Breast epithelium (tissue), 4 donors: ENCODE measurements at regions not wholly inside any gene's neighbourhood (a gene's known extent, or its start where the extent isn't known, plus 50 kb on each side); places are given as distances from the start of the nearest gene placed in this dataset.

Source experiments
- DNase-seq, 2 donors: peaks; one replicate each; pipeline ENCODE4 v3.0.0-alpha.2; 2019; ENCODE audit warnings: low spot score in 2 of 2
- H3K27ac ChIP-seq, 2 donors: fragments of 200-600 bp; sonication (generic) in 1 of 2; one replicate each; pipeline ENCODE4 v1.5.1; 2016 to 2019; ENCODE audit warnings: mild to moderate bottlenecking in 1 of 2
- H3K27me3 ChIP-seq, 2 donors: fragments of 200-600 bp; sonication (generic) in 1 of 2; one replicate each; pipeline versions ENCODE4 v1.5.1 to v1.6.0; 2017 to 2019; ENCODE audit warnings: control low read depth in 1 of 2, mild to moderate bottlenecking in 1 of 2
- H3K36me3 ChIP-seq: fragments of 200-600 bp; one replicate; pipeline ENCODE4 v1.5.1; 2019
- H3K4me1 ChIP-seq, 2 donors: fragments of 200-600 bp; sonication (generic); one replicate each; pipeline ENCODE4 v1.5.1; 2016 to 2019; ENCODE audit warnings: control low read depth in 1 of 2
- H3K4me3 ChIP-seq, 3 donors: fragments of 200-600 bp; sonication (generic); 1 replicate in 2 of 3; 2 replicates in 1 of 3; pipeline ENCODE4 v1.5.1; 2016 to 2019; ENCODE audit warnings: mild to moderate bottlenecking in 3 of 3, moderate library complexity in 2 of 3
- H3K9me3 ChIP-seq, 2 donors: fragments of 200-600 bp; sonication (generic) in 1 of 2; one replicate each; pipeline ENCODE4 v1.5.1; 2016 to 2019; ENCODE audit warnings: control low read depth in 1 of 2
- POLR2A ChIP-seq: fragments of 450-650 bp; IDR thresholded peaks from one replicate; pipeline ENCODE4 v1.6.1; 2016; ENCODE audit warnings: antibody characterized with exemption, mild to moderate bottlenecking, moderate library complexity
- POLR2AphosphoS5 ChIP-seq, 3 donors: sonication (generic); formaldehyde crosslinking; IDR thresholded peaks; one replicate each; pipeline ENCODE4 v1.6.1; 2017; ENCODE audit warnings: antibody characterized with exemption in 3 of 3
- intact Hi-C: fragments of 100-400 bp; cut with DNase I; formaldehyde crosslinking; loops from one replicate; pipeline ENCODE4 v1.15.1; 2023; ENCODE audit warnings: low total_unique reads
- TF ChIP-seq, protein P1 (sequence below), 3 donors: fragments of 450-650 bp; IDR thresholded peaks; one replicate each; pipeline ENCODE4 v1.5.1; 2016 to 2017; ENCODE audit warnings: antibody characterized with exemption in 3 of 3, mild to moderate bottlenecking in 3 of 3, moderate library complexity in 3 of 3

DNA sequence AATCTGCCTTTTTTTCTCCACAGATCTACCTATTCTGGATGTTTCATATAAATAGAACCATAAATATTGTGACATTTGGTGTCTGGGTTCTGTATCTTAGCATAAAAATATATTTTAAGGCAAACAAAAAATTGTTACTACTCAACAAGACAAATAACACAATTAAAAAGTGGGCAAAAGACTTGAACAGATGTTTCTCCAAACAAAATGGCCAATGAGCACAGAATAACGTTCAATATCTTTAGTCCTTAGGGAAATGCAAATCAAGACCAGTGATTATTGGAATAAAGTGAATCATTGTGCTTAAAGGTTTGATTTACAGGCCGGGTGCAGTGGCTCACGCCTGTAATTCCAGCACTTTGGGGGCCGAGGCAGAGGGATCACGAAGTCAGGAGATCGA lies 1331.3 kb downstream of the AACS start:
- DNase-seq = no peak
- Histone ChIP-seq H3K4me3 (no peak overlapping the region), H3K4me1 (no peaks in the 10 kb centered on the region), H3K9me3 (no peaks in the 10 kb centered on the region), H3K27ac (no peak overlapping the region), H3K36me3 (no peaks in the 10 kb centered on the region), H3K27me3 (no peaks in the 10 kb centered on the region)
- TF ChIP-seq, protein P1, sequence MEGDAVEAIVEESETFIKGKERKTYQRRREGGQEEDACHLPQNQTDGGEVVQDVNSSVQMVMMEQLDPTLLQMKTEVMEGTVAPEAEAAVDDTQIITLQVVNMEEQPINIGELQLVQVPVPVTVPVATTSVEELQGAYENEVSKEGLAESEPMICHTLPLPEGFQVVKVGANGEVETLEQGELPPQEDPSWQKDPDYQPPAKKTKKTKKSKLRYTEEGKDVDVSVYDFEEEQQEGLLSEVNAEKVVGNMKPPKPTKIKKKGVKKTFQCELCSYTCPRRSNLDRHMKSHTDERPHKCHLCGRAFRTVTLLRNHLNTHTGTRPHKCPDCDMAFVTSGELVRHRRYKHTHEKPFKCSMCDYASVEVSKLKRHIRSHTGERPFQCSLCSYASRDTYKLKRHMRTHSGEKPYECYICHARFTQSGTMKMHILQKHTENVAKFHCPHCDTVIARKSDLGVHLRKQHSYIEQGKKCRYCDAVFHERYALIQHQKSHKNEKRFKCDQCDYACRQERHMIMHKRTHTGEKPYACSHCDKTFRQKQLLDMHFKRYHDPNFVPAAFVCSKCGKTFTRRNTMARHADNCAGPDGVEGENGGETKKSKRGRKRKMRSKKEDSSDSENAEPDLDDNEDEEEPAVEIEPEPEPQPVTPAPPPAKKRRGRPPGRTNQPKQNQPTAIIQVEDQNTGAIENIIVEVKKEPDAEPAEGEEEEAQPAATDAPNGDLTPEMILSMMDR (IDR thresholded peaks at IDR 0.05) = no peak
- TF ChIP-seq POLR2A = no peak
- intact Hi-C loops = no loop called here

DNA sequence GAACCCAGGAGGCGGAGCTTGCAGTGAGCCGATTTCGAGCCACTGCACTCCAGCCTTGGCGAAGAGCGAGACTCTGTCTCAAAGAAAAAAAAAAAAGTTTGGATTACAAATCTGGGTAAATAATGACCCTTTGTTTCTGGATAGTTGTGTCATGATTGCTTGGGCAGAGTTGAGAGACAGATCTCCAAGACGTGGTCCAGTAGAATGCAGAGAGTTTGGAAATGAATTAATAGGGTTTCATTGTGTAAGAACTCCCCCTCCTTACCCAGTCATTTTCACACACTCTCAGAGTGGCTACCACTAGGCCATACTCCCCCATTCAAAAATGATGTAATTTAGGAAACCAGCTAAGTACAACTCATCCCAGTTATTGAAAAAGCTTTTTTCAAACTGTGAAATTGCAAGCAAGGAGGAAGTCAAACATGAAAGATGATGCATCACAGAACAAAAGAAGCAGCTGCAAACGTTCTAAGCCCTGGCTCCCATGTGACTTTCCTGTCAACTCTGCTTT lies 1331.9 kb downstream of the AACS start:
- intact Hi-C loops = no loop called here
- Histone ChIP-seq H3K4me3 (no peak overlapping the region), H3K27me3 (no peaks in the 10 kb centered on the region), H3K27ac (no peak overlapping the region), H3K36me3 (no peaks in the 10 kb centered on the region), H3K4me1 (no peaks in the 10 kb centered on the region), H3K9me3 (no peaks in the 10 kb centered on the region)
- no peak for TF ChIP-seq POLR2A
- no peak for TF ChIP-seq POLR2AphosphoS5 (IDR thresholded peaks at IDR 0.05)
- TF ChIP-seq, protein P1 (IDR thresholded peaks at IDR 0.05) = no peak
- no peak for DNase-seq

DNA sequence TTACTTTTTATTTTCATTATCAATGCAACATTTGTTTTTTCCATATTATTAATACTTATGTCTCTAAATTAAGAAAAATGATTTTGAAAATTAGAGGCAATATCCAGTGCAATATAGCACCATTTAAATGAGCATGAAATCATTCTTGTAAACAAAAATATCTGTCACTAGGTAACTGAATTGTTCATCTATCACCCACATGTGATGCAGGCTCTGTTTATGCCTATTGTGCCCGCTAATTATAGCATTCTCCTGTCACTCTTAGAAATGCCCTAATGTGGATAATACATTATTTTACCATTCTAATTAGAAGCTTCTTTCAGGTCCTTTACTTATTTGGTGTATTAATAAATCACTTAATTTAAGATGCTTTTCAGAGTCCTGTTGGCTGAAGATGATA lies 1332.4 kb downstream of the AACS start:
- no peak for DNase-seq
- Histone ChIP-seq H3K4me1 (no peaks in the 10 kb centered on the region), H3K27me3 (no peaks in the 10 kb centered on the region), H3K9me3 (no peaks in the 10 kb centered on the region), H3K36me3 (no peaks in the 10 kb centered on the region), H3K4me3 (no peak overlapping the region), H3K27ac (no peak overlapping the region)
- TF ChIP-seq, protein P1 (IDR thresholded peaks at IDR 0.05) = no peak
- no peak for TF ChIP-seq POLR2A
- TF ChIP-seq POLR2AphosphoS5 (IDR thresholded peaks at IDR 0.05) = no peak
- intact Hi-C loops = no loop called here

DNA sequence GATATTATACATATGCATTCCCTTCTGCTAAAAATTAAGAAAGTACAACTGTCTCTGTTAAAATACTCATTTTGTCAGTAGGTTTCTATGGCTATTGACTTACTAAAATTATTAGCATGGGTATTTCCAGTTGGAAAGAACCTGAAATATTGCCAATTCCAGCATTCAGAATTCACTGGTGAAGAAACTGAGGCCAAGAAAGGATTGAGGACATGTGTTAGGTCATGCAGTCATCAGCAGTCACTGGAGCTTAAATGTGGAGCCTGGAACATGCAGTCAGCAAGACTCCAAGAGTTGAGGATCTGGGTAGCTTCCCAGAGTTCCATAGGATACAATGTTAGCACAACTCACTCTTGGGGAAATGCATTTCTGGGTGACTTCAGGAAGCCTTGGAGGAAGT lies 1335.6 kb downstream of the AACS start:
- Histone ChIP-seq H3K27ac (no peak overlapping the region), H3K4me1 (no peaks in the 10 kb centered on the region), H3K9me3 (no peaks in the 10 kb centered on the region), H3K4me3 (no peak overlapping the region), H3K36me3 (no peaks in the 10 kb centered on the region), H3K27me3 (no peaks in the 10 kb centered on the region)
- DNase-seq = no peak
- intact Hi-C loops = no loop called here
- TF ChIP-seq POLR2A (no peak), POLR2AphosphoS5 (IDR thresholded peaks at IDR 0.05) (no peak)
- TF ChIP-seq, protein P1 (IDR thresholded peaks at IDR 0.05) = no peak

DNA sequence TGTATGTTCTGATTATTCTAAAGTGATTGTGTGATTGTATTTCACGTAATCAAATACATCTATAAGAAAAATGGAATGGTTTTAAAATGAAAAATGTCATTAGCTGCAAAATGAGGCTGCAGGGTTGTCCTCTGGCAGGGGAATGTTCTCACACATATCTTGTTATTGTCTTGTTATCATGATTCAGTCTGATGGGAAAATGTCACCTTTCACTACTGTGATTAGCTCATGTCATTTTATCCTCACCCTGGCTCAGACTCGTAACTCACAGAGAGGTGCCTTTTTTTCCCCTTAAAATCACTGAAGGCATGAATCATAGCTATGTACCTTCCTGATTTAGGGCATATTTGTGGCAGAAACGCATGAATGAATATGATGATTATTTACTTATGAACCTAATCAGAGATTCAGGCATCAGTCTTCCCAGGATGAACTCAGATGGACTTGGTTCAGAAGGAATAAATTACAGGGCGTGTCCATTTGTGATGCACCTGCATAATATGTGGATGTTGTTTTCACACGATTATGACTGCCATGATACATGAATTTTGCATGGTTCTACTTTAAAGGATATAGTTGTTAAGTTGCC lies 1339.2 kb downstream of the AACS start:
- H3K4me3 ChIP-seq = no peak overlapping the region
- no peaks in the 10 kb centered on the region for H3K36me3 ChIP-seq
- no peak for TF ChIP-seq POLR2A
- intact Hi-C loops = no loop called here
- H3K27ac ChIP-seq = no peak overlapping the region
- no peak for DNase-seq
- H3K27me3 ChIP-seq = no peaks in the 10 kb centered on the region
- H3K4me1 ChIP-seq = no peaks in the 10 kb centered on the region
- no peaks in the 10 kb centered on the region for H3K9me3 ChIP-seq

DNA sequence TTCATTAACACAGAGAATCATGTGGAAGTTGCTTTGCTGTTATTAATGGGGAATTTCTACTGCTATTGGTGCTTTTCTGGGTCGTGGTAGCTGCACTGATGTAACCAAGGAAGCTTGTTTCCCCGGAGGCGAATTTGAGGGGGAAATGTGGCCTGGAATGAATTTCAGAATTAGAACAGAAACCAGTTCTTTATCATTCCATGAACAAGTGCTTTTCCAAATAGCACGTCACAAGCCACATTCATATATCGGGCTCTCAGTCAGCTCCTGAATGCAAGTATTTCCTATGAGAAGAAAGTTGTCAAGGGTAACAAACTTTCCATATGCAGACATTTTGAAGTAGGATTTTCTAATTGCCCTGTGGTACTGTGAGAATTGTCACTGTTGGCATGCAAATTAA lies 1353.2 kb downstream of the AACS start:
- Histone ChIP-seq H3K9me3 (no peaks in the 10 kb centered on the region), H3K27me3 (no peaks in the 10 kb centered on the region), H3K4me3 (no peak overlapping the region), H3K36me3 (no peaks in the 10 kb centered on the region), H3K27ac (no peak overlapping the region), H3K4me1 (no peaks in the 10 kb centered on the region)
- no peak for DNase-seq
- intact Hi-C loops = no loop called here
- TF ChIP-seq POLR2AphosphoS5 (IDR thresholded peaks at IDR 0.05) = no peak
- TF ChIP-seq, protein P1 (IDR thresholded peaks at IDR 0.05) = no peak
- TF ChIP-seq POLR2A = no peak
